Astrocyte of the cerebellum (primary cell): ENCODE measurements at regions not wholly inside any gene's neighbourhood (a gene's known extent, or its start where the extent isn't known, plus 50 kb on each side); places are given as distances from the start of the nearest gene placed in this dataset.
A peak's percentile ranks its signal among the peaks of the same experiment; 100 is the strongest.

ENCODE experiments used
- DNase-seq: peaks from one replicate; pipeline ENCODE4 v3.0.0-alpha.2; 2011; ENCODE audit warnings: low read depth
- H3K4me3 ChIP-seq: 2 replicates; pipeline ENCODE4 v1.5.1; 2011; ENCODE audit warnings: mild to moderate bottlenecking, low read depth, low read length, moderate library complexity
- in situ Hi-C: cut with HindIII; loops from 2 replicates; pipeline ENCODE4 v1.10.0; 2017; ENCODE audit warnings: low sequenced_read_pairs
- TF ChIP-seq, protein P1 (sequence below): IDR thresholded peaks from 2 replicates; pipeline ENCODE4 v1.5.1; 2012; ENCODE audit warnings: low read length, low read depth, moderate library complexity, mild to moderate bottlenecking; ENCODE audit errors: missing control alignments

DNA sequence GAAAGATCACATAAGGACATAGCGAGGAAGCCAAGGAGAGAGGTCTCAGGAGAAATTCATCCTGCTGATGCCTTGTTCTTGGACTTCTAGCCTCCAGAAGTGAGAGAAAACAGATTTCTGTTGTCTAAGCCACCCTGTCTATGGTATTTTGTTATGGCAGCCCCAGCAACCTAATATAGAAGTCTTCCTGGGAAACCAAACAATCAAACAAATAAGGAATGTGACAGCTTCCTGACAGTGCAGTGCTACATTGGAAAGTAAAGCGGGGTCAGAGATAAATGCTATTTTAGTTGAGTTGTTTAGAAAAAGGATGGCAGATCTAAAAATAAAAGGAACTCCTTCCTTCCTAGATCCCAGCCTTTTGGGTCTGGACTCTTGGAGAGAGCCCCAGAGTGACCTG is 443.2 kb upstream of the GYPC start:
- in situ Hi-C loops, result no loop called here
- TF ChIP-seq, protein P1, sequence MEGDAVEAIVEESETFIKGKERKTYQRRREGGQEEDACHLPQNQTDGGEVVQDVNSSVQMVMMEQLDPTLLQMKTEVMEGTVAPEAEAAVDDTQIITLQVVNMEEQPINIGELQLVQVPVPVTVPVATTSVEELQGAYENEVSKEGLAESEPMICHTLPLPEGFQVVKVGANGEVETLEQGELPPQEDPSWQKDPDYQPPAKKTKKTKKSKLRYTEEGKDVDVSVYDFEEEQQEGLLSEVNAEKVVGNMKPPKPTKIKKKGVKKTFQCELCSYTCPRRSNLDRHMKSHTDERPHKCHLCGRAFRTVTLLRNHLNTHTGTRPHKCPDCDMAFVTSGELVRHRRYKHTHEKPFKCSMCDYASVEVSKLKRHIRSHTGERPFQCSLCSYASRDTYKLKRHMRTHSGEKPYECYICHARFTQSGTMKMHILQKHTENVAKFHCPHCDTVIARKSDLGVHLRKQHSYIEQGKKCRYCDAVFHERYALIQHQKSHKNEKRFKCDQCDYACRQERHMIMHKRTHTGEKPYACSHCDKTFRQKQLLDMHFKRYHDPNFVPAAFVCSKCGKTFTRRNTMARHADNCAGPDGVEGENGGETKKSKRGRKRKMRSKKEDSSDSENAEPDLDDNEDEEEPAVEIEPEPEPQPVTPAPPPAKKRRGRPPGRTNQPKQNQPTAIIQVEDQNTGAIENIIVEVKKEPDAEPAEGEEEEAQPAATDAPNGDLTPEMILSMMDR, result no peak
- H3K4me3 ChIP-seq, result no peak overlapping the region
- no peak for DNase-seq

DNA sequence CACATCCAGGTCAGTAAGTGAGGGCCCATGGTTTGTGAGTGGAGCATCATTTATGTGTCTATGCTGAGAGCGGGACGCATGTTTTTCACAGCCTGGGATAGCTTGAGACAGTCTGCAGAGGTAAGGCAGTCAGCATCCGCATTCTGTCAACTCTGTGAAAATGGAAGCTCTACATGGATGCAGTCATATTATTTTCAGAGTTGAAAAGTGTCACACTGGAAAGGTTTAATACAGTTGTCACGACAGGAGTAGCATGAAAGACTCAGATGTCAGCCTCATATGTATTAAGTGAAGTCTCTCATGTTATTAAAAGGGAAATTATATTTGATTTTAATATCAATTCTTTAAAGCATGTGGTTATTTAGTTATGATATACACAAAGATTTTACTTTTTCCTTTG is 436.9 kb upstream of the GYPC start:
- in situ Hi-C loops, result no loop called here
- TF ChIP-seq, protein P1, result no peak
- DNase-seq, result no peak
- H3K4me3 ChIP-seq, result no peak overlapping the region

- DNase-seq, result peak; percentile 0
- TF ChIP-seq, protein P1, result no peak
- H3K4me3 ChIP-seq, result no peak overlapping the region
- in situ Hi-C loops, result no loop called here
These were observed 435.6 kb upstream of the GYPC start for GRCh38 chr2:126220331-126220730.

DNA sequence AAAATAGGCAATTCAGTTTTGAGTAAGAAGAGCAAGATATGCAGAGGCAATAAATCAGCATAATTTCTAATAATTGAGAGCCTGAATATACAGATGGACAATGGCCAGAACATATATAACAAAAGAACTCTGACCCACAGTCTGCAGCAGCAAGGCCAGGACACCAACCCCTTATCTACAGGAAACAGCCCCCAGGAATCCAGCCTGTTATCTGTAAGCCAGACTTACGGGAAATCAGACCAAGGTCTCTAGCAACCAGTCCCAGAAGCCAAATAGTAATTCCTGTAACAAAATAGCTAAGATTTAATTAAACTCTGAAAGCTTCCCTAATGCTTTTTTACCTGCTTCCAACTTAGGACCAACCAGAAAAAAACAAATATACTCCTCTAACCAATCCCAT is 434.5 kb upstream of the GYPC start:
- no peak for DNase-seq
- no peak overlapping the region for H3K4me3 ChIP-seq
- TF ChIP-seq, protein P1, result no peak
- in situ Hi-C loops, result no loop called here

GRCh38 chr2:126222278-126222677 is 433.7 kb upstream of the GYPC start:
- TF ChIP-seq, protein P1, result no peak
- no peak overlapping the region for H3K4me3 ChIP-seq
- in situ Hi-C loops, result no loop called here
- no peak for DNase-seq

DNA sequence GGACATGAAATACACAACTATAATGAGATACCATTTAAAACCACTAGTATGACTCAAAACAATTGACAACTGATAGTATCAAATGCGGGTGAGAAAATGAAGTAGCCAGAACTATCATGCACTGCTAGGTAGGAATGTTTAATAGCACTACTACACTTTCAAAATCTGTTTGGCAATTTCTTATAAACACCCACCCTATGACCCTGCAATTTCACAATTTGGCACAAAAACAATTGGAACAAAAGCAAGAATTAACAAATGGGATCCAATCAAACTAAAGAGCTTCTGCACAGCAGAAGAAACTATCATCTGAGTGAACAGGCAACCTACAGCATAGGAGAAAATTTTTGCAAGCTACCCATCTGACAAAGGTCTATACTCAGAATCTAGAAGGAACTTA is 431.2 kb upstream of the GYPC start:
- DNase-seq, result no peak
- no peak overlapping the region for H3K4me3 ChIP-seq
- TF ChIP-seq, protein P1, result no peak
- in situ Hi-C loops, result no loop called here

GRCh38 chr2:126227250-126227649 is 428.7 kb upstream of the GYPC start:
- H3K4me3 ChIP-seq, result no peak overlapping the region
- TF ChIP-seq, protein P1, result no peak
- no peak for DNase-seq
- in situ Hi-C loops, result no loop called here
